IMR-90 (cell line): ENCODE measurements at regions not wholly inside any gene's neighbourhood (a gene's known extent, or its start where the extent isn't known, plus 50 kb on each side); places are given as distances from the start of the nearest gene placed in this dataset.
A peak's percentile ranks its signal among the peaks of the same experiment; 100 is the strongest.

ENCODE experiments used
- ATAC-seq: fragments of 200-7000 bp; cut with Tn5 transposase; 2 replicates; pipeline ENCODE4 v1.9.1; 2020; ENCODE audit warnings: low read depth, mild to moderate bottlenecking, moderate library complexity
- BruUV-seq: library from RNA; stranded (reverse); fragments of 400-500 nt; replicated peaks from 2 replicates; lab custom pipeline; 2021; lab: Mats Ljungman, UMichigan
- CTCF ChIA-PET: fragments of 300-600 bp; formaldehyde crosslinking; extraction: SDS; loops from one replicate; lab custom pipeline; 2021; ENCODE audit warnings: antibody characterized with exemption; lab: Yijun Ruan, JAX
- POLR2A ChIA-PET: fragments of 300-600 bp; sonication (Branson Sonifier 250); formaldehyde crosslinking; loops from one replicate; lab custom pipeline; 2022; ENCODE audit warnings: antibody characterized with exemption; ENCODE audit not compliant: unreplicated experiment; lab: Charles Lee
- DNase-seq: peaks from one replicate; pipeline ENCODE4 v3.0.0; 2013
- H2AFZ ChIP-seq: replicated peaks from 2 replicates; pipeline ENCODE3; 2013; ENCODE audit warnings: low read length, mild to moderate bottlenecking; ENCODE audit not compliant: poor library complexity
- H2AK5ac ChIP-seq: 2 replicates; pipeline ENCODE4 v1.6.1; 2013; ENCODE audit warnings: low read depth, low read length, inconsistent platforms
- H2AK9ac ChIP-seq: replicated peaks from 2 replicates; pipeline ENCODE3; 2013; ENCODE audit warnings: mild to moderate bottlenecking, low read depth, low read length, moderate library complexity; ENCODE audit not compliant: poor library complexity
- H2BK120ac ChIP-seq: 2 replicates; pipeline ENCODE4 v1.6.1; 2013; ENCODE audit warnings: low read depth, low read length, inconsistent platforms
- H2BK15ac ChIP-seq: 3 replicates; pipeline ENCODE4 v1.6.1; 2013; ENCODE audit warnings: low read depth, low read length, inconsistent platforms
- H2BK20ac ChIP-seq: 2 replicates; pipeline ENCODE4 v1.6.1; 2013; ENCODE audit warnings: low read depth, mild to moderate bottlenecking, inconsistent platforms, low read length, moderate library complexity
- H2BK5ac ChIP-seq: 2 replicates; pipeline ENCODE4 v1.6.1; 2013; ENCODE audit warnings: mild to moderate bottlenecking, low read depth, low read length, inconsistent platforms; ENCODE audit not compliant: poor library complexity, severe bottlenecking
- H3K14ac ChIP-seq: replicated peaks from 2 replicates; pipeline ENCODE4 v1.6.1; 2013; ENCODE audit warnings: low read depth, low read length, inconsistent platforms
- H3K18ac ChIP-seq: 2 replicates; pipeline ENCODE4 v1.6.1; 2013; ENCODE audit warnings: low read depth, low read length, control low read depth
- H3K23ac ChIP-seq: 2 replicates; pipeline ENCODE4 v1.6.1; 2013; ENCODE audit warnings: low read depth, low read length, inconsistent platforms
- H3K27ac ChIP-seq: 2 replicates; pipeline ENCODE4 v1.5.1; 2013; ENCODE audit warnings: mild to moderate bottlenecking, control low read depth, low read length; ENCODE audit not compliant: insufficient read depth
- H3K27me3 ChIP-seq: 2 replicates; pipeline ENCODE4 v1.6.1; 2013; ENCODE audit warnings: low read length; ENCODE audit not compliant: control insufficient read depth, insufficient read depth
- H3K36me3 ChIP-seq: 2 replicates; pipeline ENCODE4 v1.6.1; 2013; ENCODE audit warnings: low read length, mixed read lengths; ENCODE audit not compliant: control insufficient read depth, insufficient read depth
- H3K4ac ChIP-seq: 2 replicates; pipeline ENCODE4 v1.6.1; 2013; ENCODE audit warnings: low read depth, low read length, inconsistent platforms
- H3K4me1 ChIP-seq: 2 replicates; pipeline ENCODE4 v1.6.1; 2013; ENCODE audit warnings: low read length, mixed read lengths; ENCODE audit not compliant: control insufficient read depth, insufficient read depth
- H3K4me2 ChIP-seq: 2 replicates; pipeline ENCODE4 v1.6.1; 2013; ENCODE audit warnings: low read depth, mild to moderate bottlenecking, control low read depth, low read length, moderate library complexity
- H3K4me3 ChIP-seq: 2 replicates; pipeline ENCODE4 v1.5.1; 2013; ENCODE audit warnings: low read depth, mild to moderate bottlenecking, control low read depth, low read length, moderate library complexity; ENCODE audit not compliant: insufficient read depth
- H3K56ac ChIP-seq: 2 replicates; pipeline ENCODE4 v1.6.1; 2013; ENCODE audit warnings: low read length, inconsistent platforms; ENCODE audit not compliant: insufficient read depth; ENCODE audit errors: extremely low read depth
- H3K79me1 ChIP-seq, 2 experiments: 2 replicates each; pipeline ENCODE4 v1.6.1; 2013; ENCODE audit warnings: low read length in 2 of 2, inconsistent platforms in 1 of 2, low read depth in 1 of 2
- H3K9ac ChIP-seq: 2 replicates; pipeline ENCODE4 v1.6.1; 2013; ENCODE audit warnings: low read depth, low read length, control low read depth
- H3K9me1 ChIP-seq: 2 replicates; pipeline ENCODE4 v1.6.1; 2013; ENCODE audit warnings: low read length, inconsistent platforms; ENCODE audit not compliant: insufficient read depth
- H3K9me3 ChIP-seq: 2 replicates; pipeline ENCODE4 v1.6.1; 2013; ENCODE audit warnings: low read length; ENCODE audit not compliant: control insufficient read depth, insufficient read depth
- H4K20me1 ChIP-seq: 2 replicates; pipeline ENCODE4 v1.6.1; 2013; ENCODE audit warnings: low read length, inconsistent platforms; ENCODE audit not compliant: insufficient read depth
- H4K5ac ChIP-seq: 2 replicates; pipeline ENCODE4 v1.6.1; 2013; ENCODE audit warnings: mild to moderate bottlenecking, low read depth, low read length, control low read depth
- H4K8ac ChIP-seq, 2 experiments: 2 replicates each; pipeline ENCODE4 v1.6.1; 2013; ENCODE audit warnings: low read depth in 2 of 2, low read length in 2 of 2, control low read depth in 1 of 2, inconsistent platforms in 1 of 2
- H4K91ac ChIP-seq: 2 replicates; pipeline ENCODE4 v1.6.1; 2013; ENCODE audit warnings: low read depth, low read length, inconsistent platforms; ENCODE audit not compliant: insufficient read depth
- BHLHE40 ChIP-seq: fragments of 150-350 bp; IDR thresholded peaks from 2 replicates; pipeline ENCODE4 v1.6.1; 2016; ENCODE audit warnings: mild to moderate bottlenecking, low read depth, low read length
- CEBPB ChIP-seq: IDR thresholded peaks from 2 replicates; pipeline ENCODE4 v1.6.1; 2012; ENCODE audit warnings: low read depth, low read length, improper control_type of control experiment
- CHD1 ChIP-seq: IDR thresholded peaks from 2 replicates; pipeline ENCODE4 v1.6.1; 2012; ENCODE audit warnings: low read depth, low read length, improper control_type of control experiment
- CTCF ChIP-seq: conservative IDR thresholded peaks from 2 replicates; pipeline ENCODE4 v1.5.1; 2012; ENCODE audit warnings: mild to moderate bottlenecking, low read depth, low read length, improper control_type of control experiment
- ELK1 ChIP-seq: fragments of 150-350 bp; IDR thresholded peaks from 2 replicates; pipeline ENCODE4 v1.6.1; 2016; ENCODE audit warnings: low read depth, mild to moderate bottlenecking, low read length, moderate library complexity, borderline replicate concordance
- FOS ChIP-seq: fragments of 150-350 bp; IDR thresholded peaks from 2 replicates; pipeline ENCODE4 v1.6.1; 2016; ENCODE audit warnings: low read depth, low read length
- MAFK ChIP-seq: IDR thresholded peaks from 2 replicates; pipeline ENCODE4 v1.6.1; 2012; ENCODE audit warnings: low read depth, low read length, improper control_type of control experiment
- MAZ ChIP-seq: IDR thresholded peaks from 2 replicates; pipeline ENCODE4 v1.6.1; 2012; ENCODE audit warnings: low read depth, mild to moderate bottlenecking, low read length, improper control_type of control experiment, moderate library complexity, borderline replicate concordance
- MXI1 ChIP-seq: IDR thresholded peaks from 2 replicates; pipeline ENCODE4 v1.6.1; 2012; ENCODE audit warnings: low read depth, mild to moderate bottlenecking, low read length, moderate library complexity, borderline replicate concordance
- NFE2L2 ChIP-seq: fragments of 150-350 bp; IDR thresholded peaks from 2 replicates; pipeline ENCODE4 v1.6.1; 2016; ENCODE audit warnings: low read depth, mild to moderate bottlenecking, low read length
- POLR2A ChIP-seq: IDR thresholded peaks from 2 replicates; pipeline ENCODE4 v1.6.1; 2012; ENCODE audit warnings: mild to moderate bottlenecking, low read depth, low read length
- RAD21 ChIP-seq: IDR thresholded peaks from 2 replicates; pipeline ENCODE4 v1.6.1; 2012; ENCODE audit warnings: low read length, improper control_type of control experiment
- RCOR1 ChIP-seq: IDR thresholded peaks from 2 replicates; pipeline ENCODE4 v1.6.1; 2012; ENCODE audit warnings: mild to moderate bottlenecking, low read length, improper control_type of control experiment; ENCODE audit not compliant: insufficient replicate concordance
- SMC3 ChIP-seq: fragments of 150-350 bp; IDR thresholded peaks from 2 replicates; pipeline ENCODE4 v1.6.1; 2016; ENCODE audit warnings: low read depth, mild to moderate bottlenecking, antibody characterized with exemption, low read length, moderate library complexity
- WGBS, 2 experiments: methylation state at CpG; one replicate each; pipeline versions ENCODE4 v1.1.5 to v1.1.7; 2013; ENCODE audit warnings: missing lambda C conversion rate in 2 of 2; ENCODE audit not compliant: insufficient read length in 1 of 2; ENCODE audit errors: extremely low coverage in 2 of 2; 5-methylcytosine and 5-hydroxymethylcytosine counted together
- dilution Hi-C: fragments of 300-500 bp; cut with HindIII; formaldehyde crosslinking; loops from one replicate; pipeline ENCODE4 v1.14.3; 2018; ENCODE audit warnings: low sequenced_read_pairs; ENCODE audit not compliant: unreplicated experiment
- in situ Hi-C: fragments of 300-500 bp; cut with MboI; formaldehyde crosslinking; loops from 3 replicates; pipeline ENCODE4 v1.14.3; 2019; ENCODE audit warnings: low sequenced_read_pairs, inconsistent platforms, mixed read lengths
- intact Hi-C: fragments of 100-400 bp; cut with micrococcal nuclease; formaldehyde crosslinking; loops from 2 replicates; pipeline ENCODE4 v1.10.0; 2022

- no peaks in the 10 kb centered on the region for H3K79me1 ChIP-seq
- H3K4me2 ChIP-seq: no peak overlapping the region
- no peaks in the 10 kb centered on the region for H3K9me3 ChIP-seq
- H3K27me3 ChIP-seq: no peaks in the 10 kb centered on the region
- intact Hi-C loops: no loop called here
- no peak overlapping the region for H3K56ac ChIP-seq
- no peak for TF ChIP-seq MAZ
- TF ChIP-seq ELK1: no peak
- no peak for TF ChIP-seq FOS
- no peak for TF ChIP-seq RCOR1
- TF ChIP-seq MAFK: no peak
- TF ChIP-seq POLR2A: no peak
- TF ChIP-seq NFE2L2: no peak
- no peak for TF ChIP-seq RAD21
- TF ChIP-seq SMC3: no peak
- no peak for TF ChIP-seq CEBPB
- no peak for TF ChIP-seq CTCF
- no peak for TF ChIP-seq MXI1
- no peak for TF ChIP-seq CHD1
- TF ChIP-seq BHLHE40: no peak
- no peak overlapping the region for H3K14ac ChIP-seq
- H2AFZ ChIP-seq: no peak overlapping the region
- no peaks in the 10 kb centered on the region for H3K36me3 ChIP-seq
- in situ Hi-C loops: no loop called here
- H4K91ac ChIP-seq: no peak overlapping the region
- H3K9ac ChIP-seq: no peak overlapping the region
- dilution Hi-C loops: no loop called here
- no peak overlapping the region for H3K18ac ChIP-seq
- ATAC-seq (no peak), DNase-seq (peak; percentile 53)
- no CpG with 5 or more reads among the region's 3 CpGs for WGBS, 2 experiments
- no peaks in the 10 kb centered on the region for H4K20me1 ChIP-seq
- BruUV-seq: no TSS peak
- no peaks in the 10 kb centered on the region for H3K4me1 ChIP-seq
- H3K4me3 ChIP-seq: no peak overlapping the region
- no peak overlapping the region; the same call in 1 of the 2 replicates for H2AK5ac ChIP-seq
- H3K23ac ChIP-seq: no peak overlapping the region
- 0 out of 2 replicates have a peak overlapping the region, but pooled peaks have one; percentile 20 for H2BK20ac ChIP-seq
- H3K27ac ChIP-seq: no peak overlapping the region
- no peak overlapping the region for H2AK9ac ChIP-seq
- H2BK15ac ChIP-seq: no peak overlapping the region
- no peak overlapping the region for H4K8ac ChIP-seq
- no peak overlapping the region; the same call in 1 of the 2 replicates for H3K4ac ChIP-seq
- H2BK120ac ChIP-seq: no peak overlapping the region
- no peak overlapping the region for H4K5ac ChIP-seq
- H3K9me1 ChIP-seq: no peaks in the 10 kb centered on the region
- H2BK5ac ChIP-seq: no peak overlapping the region
- ChIA-PET CTCF (no interaction called here), POLR2A (no interaction called here)
These were observed 166.8 kb downstream of the ETV1 start for GRCh38 chr7:13822678-13823077.
